SK-N-SH treated with all-trans-retinoic acid at 6 μM for 48 hours (cell line): ENCODE measurements at regions not wholly inside any gene's neighbourhood (a gene's known extent, or its start where the extent isn't known, plus 50 kb on each side); places are given as distances from the start of the nearest gene placed in this dataset.

Source experiments
- ISL1 ChIP-seq: fragments of 250-450 bp; sonication (Bioruptor Pico); IDR thresholded peaks from 2 replicates; pipeline ENCODE4 v2.1.2; 2022; ENCODE audit warnings: mild to moderate bottlenecking, moderate library complexity
- OSR1 ChIP-seq: fragments of 250-450 bp; sonication (Bioruptor Pico); IDR thresholded peaks from 2 replicates; pipeline ENCODE4 v1.8.0; 2022; ENCODE audit warnings: moderate library complexity, mild to moderate bottlenecking, inconsistent platforms
- ZNF8 ChIP-seq: fragments of 450-650 bp; formaldehyde crosslinking; IDR thresholded peaks from 2 replicates; pipeline ENCODE4 v1.5.0; 2020; ENCODE audit warnings: mild to moderate bottlenecking, moderate library complexity

DNA sequence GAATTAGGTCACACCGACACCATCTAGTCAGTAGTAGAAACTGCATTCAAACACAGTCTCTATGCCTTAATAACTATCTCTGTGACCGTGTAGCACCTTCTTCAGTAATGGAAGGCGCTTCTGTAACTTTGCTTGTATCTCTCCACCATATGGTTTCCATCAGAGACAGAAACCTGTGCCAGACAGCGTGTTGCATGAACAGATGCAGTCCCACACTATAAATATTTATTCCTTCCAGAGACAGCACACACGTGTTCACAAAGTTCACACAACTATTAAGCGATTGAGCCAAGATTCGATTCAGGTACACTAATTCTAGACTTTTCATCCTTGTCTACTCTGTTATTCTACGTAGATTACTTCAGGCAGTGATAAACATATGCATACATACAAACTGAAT, 873.9 kb upstream of the MBL2 start:
- TF ChIP-seq ISL1 (CRISPR knock-in tag) (no peak), OSR1 (CRISPR knock-in tag) (no peak), ZNF8 (CRISPR knock-in tag) (no peak)
